ENCODE measurements at regions not wholly inside any gene's neighbourhood (a gene's known extent, or its start where the extent isn't known, plus 50 kb on each side); places are given as distances from the start of the nearest gene placed in this dataset.

DNA sequence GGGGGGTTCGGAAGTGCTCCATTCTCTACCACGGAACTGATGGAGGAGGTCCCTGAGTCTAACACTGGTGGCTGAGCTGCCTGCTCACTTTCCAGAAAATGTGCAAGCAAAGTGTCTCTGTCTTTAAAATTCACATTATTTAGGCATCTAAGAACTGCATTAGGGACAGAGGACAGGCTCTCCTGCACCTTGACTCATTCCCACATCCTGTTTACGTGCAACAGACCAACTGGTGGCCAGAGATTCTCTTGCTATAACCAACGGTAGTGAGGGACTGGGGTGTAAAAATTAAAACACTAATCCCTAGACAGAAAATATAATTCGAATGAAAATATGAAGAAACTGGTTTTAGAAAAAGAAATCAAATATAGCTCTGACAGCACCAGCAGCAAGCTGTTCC is 320.9 kb downstream of the IRX2 start:
- TF ChIP-seq CTCF (IDR thresholded peaks at IDR 0.05), result no peak
- TF ChIP-seq POLR2AphosphoS5 (IDR thresholded peaks at IDR 0.05), result no peak
- TF ChIP-seq EP300 (IDR thresholded peaks at IDR 0.05), result no peak
- TF ChIP-seq POLR2A (IDR thresholded peaks at IDR 0.05), result no peak

All from suprapubic skin (tissue), 4 donors.